ENCODE measurements at regions not wholly inside any gene's neighbourhood (a gene's known extent, or its start where the extent isn't known, plus 50 kb on each side); places are given as distances from the start of the nearest gene placed in this dataset.

DNA sequence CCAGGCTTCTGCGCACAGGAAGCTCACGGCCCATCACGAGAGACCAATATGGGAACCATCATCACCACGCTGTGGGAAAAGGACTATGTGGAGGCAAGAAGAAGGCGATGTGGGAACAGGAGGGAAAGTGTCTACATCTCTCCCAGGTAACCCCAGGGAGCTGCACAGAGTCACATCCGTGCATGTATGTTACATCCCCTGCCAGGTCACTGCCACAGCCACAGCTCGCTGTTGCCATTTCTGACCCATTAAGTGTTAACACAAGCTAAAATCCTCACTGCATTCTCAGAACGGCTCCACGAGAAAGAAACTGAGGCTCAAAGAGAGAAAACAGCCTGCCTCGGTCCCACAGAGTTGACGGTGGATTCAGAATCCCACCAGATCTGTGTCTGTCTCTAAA lies 319.1 kb downstream of the FOXL1 start:
- no peaks in the 10 kb centered on the region for H3K27me3 ChIP-seq

DNA sequence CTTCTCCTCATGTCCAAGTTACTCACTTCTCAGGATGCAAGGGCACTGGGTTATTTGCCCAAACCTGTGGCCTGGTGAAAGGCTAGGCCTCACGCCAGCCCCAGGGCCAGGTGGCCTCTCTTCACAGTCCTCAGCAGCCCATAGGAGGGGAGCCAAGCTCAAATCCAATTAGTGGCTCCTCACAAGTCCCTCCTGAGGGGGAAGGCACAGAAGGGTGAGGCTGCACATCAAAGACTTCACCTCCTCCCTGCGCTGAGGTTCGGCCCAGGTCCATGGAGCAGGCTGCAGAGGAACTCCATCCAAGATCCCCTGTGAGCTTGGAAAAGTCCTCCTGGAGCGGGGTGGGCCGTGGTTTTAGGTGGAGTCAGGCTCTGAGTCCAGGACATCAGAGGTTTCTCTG lies 320.0 kb downstream of the FOXL1 start:
- Histone ChIP-seq H3K9me3 (no peaks in the 10 kb centered on the region), H3K27me3 (no peaks in the 10 kb centered on the region), H3K27ac (no peak overlapping the region), H3K4me3 (no peak overlapping the region), H3K36me3 (no peaks in the 10 kb centered on the region), H3K4me1 (ENCODE audit: insufficient read depth) (peaks cover 2% of the 10 kb centered on the region)
- 65 to 70% (median 66%) methylated on average over 5 of the region's 5 CpGs for WGBS, 3 donors
- intact Hi-C loops (cut with DNase I) = no loop called here
- TF ChIP-seq EP300 (IDR thresholded peaks at IDR 0.05) (no peak), POLR2A (IDR thresholded peaks at IDR 0.05) (no peak)
- TF ChIP-seq, protein P1, sequence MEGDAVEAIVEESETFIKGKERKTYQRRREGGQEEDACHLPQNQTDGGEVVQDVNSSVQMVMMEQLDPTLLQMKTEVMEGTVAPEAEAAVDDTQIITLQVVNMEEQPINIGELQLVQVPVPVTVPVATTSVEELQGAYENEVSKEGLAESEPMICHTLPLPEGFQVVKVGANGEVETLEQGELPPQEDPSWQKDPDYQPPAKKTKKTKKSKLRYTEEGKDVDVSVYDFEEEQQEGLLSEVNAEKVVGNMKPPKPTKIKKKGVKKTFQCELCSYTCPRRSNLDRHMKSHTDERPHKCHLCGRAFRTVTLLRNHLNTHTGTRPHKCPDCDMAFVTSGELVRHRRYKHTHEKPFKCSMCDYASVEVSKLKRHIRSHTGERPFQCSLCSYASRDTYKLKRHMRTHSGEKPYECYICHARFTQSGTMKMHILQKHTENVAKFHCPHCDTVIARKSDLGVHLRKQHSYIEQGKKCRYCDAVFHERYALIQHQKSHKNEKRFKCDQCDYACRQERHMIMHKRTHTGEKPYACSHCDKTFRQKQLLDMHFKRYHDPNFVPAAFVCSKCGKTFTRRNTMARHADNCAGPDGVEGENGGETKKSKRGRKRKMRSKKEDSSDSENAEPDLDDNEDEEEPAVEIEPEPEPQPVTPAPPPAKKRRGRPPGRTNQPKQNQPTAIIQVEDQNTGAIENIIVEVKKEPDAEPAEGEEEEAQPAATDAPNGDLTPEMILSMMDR (IDR thresholded peaks at IDR 0.05) = no peak
- no peak for DNase-seq

More for the DNA sequence above, 319.1 kb downstream of the FOXL1 start:
- Histone ChIP-seq H3K4me3 (no peak overlapping the region), H3K36me3 (no peaks in the 10 kb centered on the region), H3K27ac (no peak overlapping the region), H3K4me1 (ENCODE audit: insufficient read depth) (peaks cover 2% of the 10 kb centered on the region), H3K9me3 (no peaks in the 10 kb centered on the region)
- intact Hi-C loops (cut with DNase I) = no loop called here
- TF ChIP-seq, protein P1 (IDR thresholded peaks at IDR 0.05) = no peak
- no peak for TF ChIP-seq EP300 (IDR thresholded peaks at IDR 0.05)
- no peak for TF ChIP-seq POLR2A (IDR thresholded peaks at IDR 0.05)
- DNase-seq = no peak
- WGBS, 3 donors = 87 to 92% (median 88%) methylated on average over 11 of the region's 11 CpGs

DNA sequence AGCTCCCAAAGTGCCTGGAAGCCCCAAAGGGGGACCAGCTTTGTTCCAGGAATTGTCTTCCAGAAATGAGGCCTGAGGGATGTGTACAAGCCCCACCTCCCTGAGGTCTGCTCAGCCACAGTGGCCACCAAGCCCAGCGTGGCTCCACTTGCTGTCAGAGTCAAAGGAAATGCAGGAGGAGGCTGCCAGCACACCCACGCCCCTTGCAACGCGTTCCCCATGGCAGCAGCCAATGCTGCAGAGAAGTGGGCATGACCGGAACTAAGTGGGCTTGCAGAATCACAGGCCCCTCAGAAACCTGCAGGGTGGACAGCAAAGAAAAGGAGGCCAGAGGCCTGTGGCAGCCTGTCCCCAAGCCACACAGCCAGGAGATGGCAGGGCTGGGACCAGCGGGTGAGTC lies 320.8 kb downstream of the FOXL1 start:
- Histone ChIP-seq H3K27me3 (no peaks in the 10 kb centered on the region), H3K36me3 (no peaks in the 10 kb centered on the region), H3K4me1 (ENCODE audit: insufficient read depth) (peaks cover 2% of the 10 kb centered on the region), H3K4me3 (no peak overlapping the region), H3K9me3 (no peaks in the 10 kb centered on the region), H3K27ac (no peak overlapping the region)
- no peak for TF ChIP-seq EP300 (IDR thresholded peaks at IDR 0.05)
- TF ChIP-seq, protein P1 (IDR thresholded peaks at IDR 0.05) = no peak
- TF ChIP-seq POLR2A (IDR thresholded peaks at IDR 0.05) = no peak
- WGBS, 3 donors = 80 to 87% (median 81%) methylated on average over 6 of the region's 6 CpGs
- intact Hi-C loops (cut with DNase I) = no loop called here
- no peak for DNase-seq

DNA sequence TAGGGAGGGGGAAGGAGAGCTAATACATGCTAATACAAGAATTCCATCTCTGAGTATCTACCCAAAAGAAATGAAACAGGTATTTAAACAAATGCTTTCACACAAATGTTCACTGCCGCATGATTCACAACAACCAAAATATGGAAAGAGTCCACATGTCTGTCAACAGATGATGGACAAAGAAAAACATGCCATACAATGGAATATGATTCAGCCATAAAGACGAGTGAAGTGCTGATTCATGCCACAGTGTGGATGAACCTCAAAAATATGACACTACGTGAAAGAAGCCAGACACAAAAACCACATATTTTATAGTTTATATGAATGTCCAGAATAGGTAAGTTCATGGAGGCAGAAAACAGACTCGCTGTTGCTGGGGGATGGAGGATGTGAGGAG lies 321.4 kb downstream of the FOXL1 start:
- H3K27me3 ChIP-seq = no peaks in the 10 kb centered on the region
- no peaks in the 10 kb centered on the region for H3K9me3 ChIP-seq
- H3K27ac ChIP-seq = no peak overlapping the region
- H3K4me1 ChIP-seq (ENCODE audit: insufficient read depth) = peaks cover 2% of the 10 kb centered on the region
- no peaks in the 10 kb centered on the region for H3K36me3 ChIP-seq
- H3K4me3 ChIP-seq = no peak overlapping the region
- no peak for DNase-seq
- intact Hi-C loops (cut with DNase I) = no loop called here
- WGBS, 3 donors = 84 to 87% (median 85%) methylated on average over 4 of the region's 4 CpGs
- TF ChIP-seq EP300 (IDR thresholded peaks at IDR 0.05) (no peak), POLR2A (IDR thresholded peaks at IDR 0.05) (no peak)
- TF ChIP-seq, protein P1 (IDR thresholded peaks at IDR 0.05) = no peak

DNA sequence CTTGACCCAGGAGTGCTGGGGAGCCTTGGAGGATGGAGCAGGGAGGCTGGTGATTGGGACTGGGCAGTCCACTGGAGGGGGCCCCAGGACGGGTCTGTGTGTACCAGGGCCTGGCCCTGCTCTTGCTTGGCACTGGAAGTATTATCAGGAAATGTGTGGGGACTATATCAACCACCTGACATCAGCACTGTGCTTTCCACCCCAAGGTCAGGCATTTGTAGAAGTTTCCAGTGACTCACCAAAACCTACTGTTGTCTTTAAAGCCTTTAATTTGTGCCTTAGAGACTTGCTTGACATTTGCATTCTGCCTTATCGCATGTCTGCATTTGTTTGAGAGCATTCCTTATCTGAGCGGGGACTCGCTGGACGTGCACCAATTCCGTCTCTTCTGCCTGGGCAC lies 323.1 kb downstream of the FOXL1 start:
- DNase-seq = no peak
- Histone ChIP-seq H3K4me3 (no peak overlapping the region), H3K4me1 (ENCODE audit: insufficient read depth) (peaks cover 2% of the 10 kb centered on the region), H3K9me3 (no peaks in the 10 kb centered on the region), H3K27me3 (no peaks in the 10 kb centered on the region), H3K27ac (no peak overlapping the region), H3K36me3 (no peaks in the 10 kb centered on the region)
- WGBS, 3 donors = 50 to 72% (median 71%) methylated on average over 6 of the region's 6 CpGs
- intact Hi-C loops (cut with DNase I) = no loop called here
- TF ChIP-seq EP300 (IDR thresholded peaks at IDR 0.05) (no peak), POLR2A (IDR thresholded peaks at IDR 0.05) (no peak)
- TF ChIP-seq, protein P1 (IDR thresholded peaks at IDR 0.05) = no peak

Data from ovary (tissue), 7 donors.